ENCODE measurements at regions not wholly inside any gene's neighbourhood (a gene's known extent, or its start where the extent isn't known, plus 50 kb on each side); places are given as distances from the start of the nearest gene placed in this dataset.
A peak's percentile ranks its signal among the peaks of the same experiment; 100 is the strongest.

DNA sequence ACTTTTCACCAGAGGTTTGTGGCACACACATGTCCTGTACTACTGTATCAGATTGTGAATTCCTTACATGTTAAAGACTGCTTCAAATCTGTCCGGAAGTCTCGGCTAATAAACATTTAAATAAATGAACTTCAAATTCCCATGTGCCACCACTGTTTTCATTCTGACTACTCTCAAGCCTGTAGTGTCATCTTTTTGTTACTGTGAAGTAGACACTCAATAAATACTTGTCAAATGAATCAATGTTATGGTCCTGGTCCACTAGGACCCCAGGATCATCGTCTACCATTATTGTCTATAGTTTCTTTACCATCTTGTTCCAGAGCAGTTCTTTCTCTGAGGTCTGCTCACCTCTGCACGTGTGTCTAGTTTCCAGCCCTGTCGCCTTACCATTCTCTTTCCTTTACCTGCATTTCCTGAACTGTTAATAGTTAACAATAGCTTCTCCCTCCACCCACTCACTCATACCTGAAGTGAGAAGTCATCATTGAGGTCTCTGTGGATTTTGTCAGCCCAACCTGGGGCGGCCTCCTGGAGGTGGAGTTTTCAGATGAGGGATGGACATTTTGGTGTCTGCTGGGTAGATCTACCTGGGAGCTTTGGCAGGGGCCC, 333.0 kb downstream of the SEC14L1 start:
- Mint-ChIP-seq H3K4me3 (peak overlapping the region; percentile 60), H3K36me3 (ENCODE audit: low read depth) (peaks cover 52% of the 10 kb centered on the region), H3K9me3 (peaks cover 10% of the 10 kb centered on the region), H3K27ac (peak overlapping the region; percentile 83), H3K27me3 (no peaks in the 10 kb centered on the region), H3K4me1 (peaks cover 83% of the 10 kb centered on the region)
- intact Hi-C loops (cut with micrococcal nuclease) = loop anchor here (1.0 to 5.0 kb wide), 5 partner anchors 8 to 141 kb away; no protein-coding TSS in a partner anchor
- DNase-seq = no peak

DNA sequence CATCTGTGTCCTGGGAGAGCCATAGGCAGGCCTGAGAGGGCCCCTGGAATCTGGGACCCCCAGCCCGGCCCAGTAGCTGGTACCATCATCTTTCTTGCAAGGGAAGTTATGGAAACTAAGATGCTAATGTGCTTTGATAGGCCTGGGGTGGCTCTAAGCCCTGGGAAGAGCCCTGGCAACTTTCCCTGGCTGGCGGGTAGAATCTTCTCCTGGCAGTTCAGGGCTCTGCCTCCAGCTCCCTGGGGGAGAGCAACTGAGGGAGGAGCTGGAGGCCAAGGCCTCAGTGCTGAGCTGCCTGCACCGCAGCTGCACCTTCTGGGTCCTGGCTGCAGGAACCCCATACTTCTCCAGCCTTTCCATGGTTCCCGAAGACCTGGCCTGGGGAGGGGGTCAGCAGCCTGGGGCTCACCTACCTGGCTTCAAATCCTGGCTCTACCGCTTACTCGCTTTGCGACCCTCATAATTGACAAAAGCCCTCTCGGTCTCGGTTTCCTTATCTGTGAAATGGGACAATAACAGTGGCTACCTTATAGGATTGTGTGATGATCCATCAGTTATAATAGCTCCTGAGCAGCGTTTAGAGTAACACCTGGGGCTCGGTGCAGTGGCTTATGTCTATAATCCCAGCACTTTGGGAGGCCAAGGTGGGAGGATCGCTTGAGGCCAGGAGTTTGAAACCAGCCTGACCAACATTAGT, 333.7 kb downstream of the SEC14L1 start:
- intact Hi-C loops (cut with micrococcal nuclease) = loop anchor here (5.0 kb wide), 2 partner anchors 42 to 142 kb away; no protein-coding TSS in a partner anchor
- Mint-ChIP-seq H3K36me3 (ENCODE audit: low read depth) (peaks cover 51% of the 10 kb centered on the region), H3K27ac (peak overlapping the region; percentile 87), H3K4me1 (peaks cover 81% of the 10 kb centered on the region), H3K27me3 (no peaks in the 10 kb centered on the region), H3K9me3 (peaks cover 10% of the 10 kb centered on the region), H3K4me3 (peak overlapping the region; percentile 76)
- no peak for DNase-seq

DNA sequence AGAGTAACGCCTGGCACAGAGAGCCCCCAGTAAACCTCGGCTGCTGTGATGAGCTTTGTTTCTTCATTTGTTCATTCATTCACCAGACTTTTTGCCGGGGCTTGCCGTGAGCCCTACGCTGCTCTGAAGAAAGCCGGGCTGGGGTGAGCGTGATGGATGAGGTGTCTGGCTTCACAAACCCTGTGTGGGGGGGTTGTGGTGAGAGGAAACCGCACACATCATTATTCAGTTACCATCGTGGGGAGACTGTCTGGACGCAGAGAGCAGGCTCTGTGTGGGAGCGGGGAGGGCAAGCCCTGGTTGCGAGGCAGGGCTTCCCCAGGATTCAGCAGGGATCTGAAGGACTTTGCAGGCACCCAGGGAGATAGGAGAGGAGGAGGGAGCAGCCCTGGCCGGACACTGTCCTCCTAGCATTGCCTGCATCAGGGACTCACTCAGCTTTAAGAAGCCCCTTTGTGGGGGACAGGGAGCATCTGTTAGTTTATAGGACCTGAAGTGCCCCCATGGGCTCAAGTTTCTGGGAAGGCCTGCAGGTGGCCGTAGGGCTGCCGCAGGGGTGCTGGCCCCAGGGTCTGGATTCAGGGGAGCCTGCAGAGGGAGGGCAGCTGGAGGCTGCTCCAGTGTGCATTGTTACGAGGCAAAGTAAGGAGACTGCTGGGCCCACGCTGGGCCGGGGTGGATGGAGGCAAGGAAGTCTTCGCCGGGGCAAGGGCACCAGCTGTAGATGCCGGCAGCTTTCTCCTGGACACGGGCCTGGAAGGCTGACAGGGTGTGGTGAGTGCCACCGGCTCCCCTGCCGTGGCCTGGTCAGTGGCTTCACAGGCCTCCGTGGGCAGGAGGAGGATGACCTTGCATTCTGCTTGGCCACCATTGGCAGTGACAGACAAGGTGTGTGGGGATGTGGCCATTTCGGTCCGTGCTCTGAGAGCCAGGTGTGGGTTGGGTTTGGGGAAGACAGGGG, 334.5 kb downstream of the SEC14L1 start:
- H3K27me3 Mint-ChIP-seq = no peaks in the 10 kb centered on the region

DNA sequence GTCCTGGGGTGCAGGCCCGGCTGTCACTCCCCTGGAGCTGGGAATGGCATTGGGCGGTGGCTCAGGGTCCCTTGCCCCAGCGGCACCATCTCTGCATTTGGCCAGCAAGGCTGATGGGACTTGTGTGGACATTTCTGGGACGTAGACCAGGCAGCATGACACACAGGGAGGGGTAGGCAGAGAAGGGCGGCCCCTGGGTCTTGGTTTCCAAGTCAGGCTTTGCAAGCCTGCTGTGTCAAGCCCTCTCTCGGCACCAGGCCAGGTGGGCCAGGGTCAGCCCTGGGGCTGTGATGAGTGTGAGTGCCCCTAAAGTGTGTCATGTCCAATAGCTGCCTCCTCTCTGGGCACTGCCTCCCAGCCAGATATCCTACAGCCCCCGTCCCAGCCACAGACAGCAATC, 335.2 kb downstream of the SEC14L1 start:
- no peak overlapping the region for H3K4me3 Mint-ChIP-seq
- intact Hi-C loops (cut with micrococcal nuclease) = no loop called here
- peaks cover 67% of the 10 kb centered on the region for H3K4me1 Mint-ChIP-seq
- DNase-seq = no peak
- no peaks in the 10 kb centered on the region for H3K9me3 Mint-ChIP-seq
- peaks cover 37% of the 10 kb centered on the region for H3K36me3 Mint-ChIP-seq (ENCODE audit: low read depth)
- peak overlapping the region; percentile 34 for H3K27ac Mint-ChIP-seq
- H3K27me3 Mint-ChIP-seq = no peaks in the 10 kb centered on the region

More for the DNA sequence above, 334.5 kb downstream of the SEC14L1 start:
- peak; percentile 86 for DNase-seq
- Mint-ChIP-seq H3K27ac (peak overlapping the region; percentile 87), H3K4me3 (peak overlapping the region; percentile 76), H3K4me1 (peaks cover 74% of the 10 kb centered on the region), H3K9me3 (peaks cover 4% of the 10 kb centered on the region), H3K36me3 (ENCODE audit: low read depth) (peaks cover 45% of the 10 kb centered on the region)
- intact Hi-C loops (cut with micrococcal nuclease) = no loop called here

DNA sequence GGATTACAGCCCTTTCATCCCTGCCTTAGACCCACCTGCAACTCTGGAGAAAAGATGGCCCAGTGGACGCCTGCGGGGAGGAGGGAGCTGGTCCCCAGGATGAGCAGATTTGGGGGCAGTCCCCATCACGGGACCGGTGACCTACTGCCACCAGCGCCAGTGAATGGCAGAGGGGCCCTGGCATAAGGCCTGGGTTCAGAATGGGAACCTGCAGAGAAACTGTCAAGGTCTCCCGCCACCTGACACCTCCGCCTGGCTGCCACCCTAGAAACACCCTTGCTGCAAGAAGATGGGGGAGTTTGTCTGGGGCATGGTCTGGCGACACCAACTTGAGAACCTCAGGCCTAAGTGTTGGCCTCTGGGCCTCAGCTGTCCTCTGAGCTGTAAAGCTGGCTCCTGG, 335.7 kb downstream of the SEC14L1 start:
- intact Hi-C loops (cut with micrococcal nuclease) = no loop called here
- H3K27me3 Mint-ChIP-seq = no peaks in the 10 kb centered on the region
- H3K4me1 Mint-ChIP-seq = peaks cover 64% of the 10 kb centered on the region
- H3K4me3 Mint-ChIP-seq = no peak overlapping the region
- H3K27ac Mint-ChIP-seq = peak overlapping the region; percentile 45
- H3K9me3 Mint-ChIP-seq = no peaks in the 10 kb centered on the region
- no peak for DNase-seq
- peaks cover 35% of the 10 kb centered on the region for H3K36me3 Mint-ChIP-seq (ENCODE audit: low read depth)

DNA sequence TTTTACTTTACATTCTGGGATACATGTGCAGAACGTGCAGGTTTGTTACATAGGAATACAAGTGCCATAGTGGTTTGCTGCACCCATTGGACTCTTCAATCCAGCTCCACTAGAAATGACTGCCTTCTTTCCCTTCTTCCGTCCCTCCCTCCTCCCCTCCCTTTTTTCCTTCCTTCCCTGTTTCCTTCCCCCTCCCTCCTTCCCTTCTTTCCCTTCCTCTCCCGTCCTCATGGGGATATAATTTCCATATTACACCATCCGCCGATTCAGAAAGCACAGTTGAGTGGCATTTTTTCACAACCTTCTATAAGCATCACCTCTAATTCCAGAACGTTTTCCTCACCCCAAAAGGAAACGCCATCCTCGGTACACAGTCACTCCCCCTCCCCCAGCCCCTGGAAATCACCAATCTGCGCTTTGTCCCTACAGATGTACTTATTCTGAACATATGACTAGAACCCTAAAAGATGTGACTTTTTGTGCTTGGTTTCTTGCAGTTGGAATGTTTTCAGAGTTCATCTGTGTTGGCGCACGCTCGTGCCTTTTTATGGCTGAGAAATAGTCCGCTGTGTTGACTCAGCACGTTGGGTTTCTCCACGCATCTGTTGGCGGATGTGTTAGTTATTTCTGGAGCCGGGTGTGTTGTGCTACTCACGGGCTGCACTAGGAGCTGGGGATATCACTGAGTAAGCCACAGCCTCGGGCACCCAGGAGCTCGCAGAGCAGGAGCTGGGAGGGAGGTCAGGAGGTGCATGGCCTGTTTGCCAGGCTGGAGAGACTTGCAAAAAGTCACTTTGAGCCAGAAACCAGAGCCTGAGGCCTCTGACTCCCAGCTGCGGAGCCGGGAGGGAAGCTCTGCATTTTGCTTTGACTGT, 336.4 kb downstream of the SEC14L1 start:
- peak overlapping the region; percentile 45 for H3K27ac Mint-ChIP-seq
- peaks cover 40% of the 10 kb centered on the region for H3K36me3 Mint-ChIP-seq (ENCODE audit: low read depth)
- no peak for DNase-seq

DNA sequence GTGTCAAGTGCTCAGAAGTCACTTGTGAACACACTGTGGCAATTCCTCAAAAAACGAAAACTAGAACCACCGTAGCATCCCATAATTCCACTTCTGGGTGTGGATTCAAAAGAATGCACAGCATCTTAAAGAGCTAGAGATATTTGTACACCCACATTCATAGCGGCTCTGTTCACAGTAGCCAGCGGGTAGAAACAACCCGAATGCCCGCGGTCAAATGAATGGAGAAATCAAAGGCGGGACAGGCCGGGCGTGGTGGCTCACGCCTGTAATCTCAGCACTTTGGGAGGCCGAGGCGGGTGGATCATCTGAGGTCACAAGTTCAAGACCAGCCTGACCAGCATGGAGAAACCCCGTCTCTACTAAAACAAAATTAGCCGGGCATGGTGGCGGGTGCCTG, 337.5 kb downstream of the SEC14L1 start:
- H3K4me1 Mint-ChIP-seq = peaks cover 47% of the 10 kb centered on the region
- intact Hi-C loops (cut with micrococcal nuclease) = no loop called here
- no peak overlapping the region for H3K27ac Mint-ChIP-seq

More for the DNA sequence above, 336.4 kb downstream of the SEC14L1 start:
- intact Hi-C loops (cut with micrococcal nuclease) = no loop called here
- Mint-ChIP-seq H3K27me3 (no peaks in the 10 kb centered on the region), H3K9me3 (no peaks in the 10 kb centered on the region), H3K4me1 (peaks cover 58% of the 10 kb centered on the region), H3K4me3 (no peak overlapping the region)

DNA sequence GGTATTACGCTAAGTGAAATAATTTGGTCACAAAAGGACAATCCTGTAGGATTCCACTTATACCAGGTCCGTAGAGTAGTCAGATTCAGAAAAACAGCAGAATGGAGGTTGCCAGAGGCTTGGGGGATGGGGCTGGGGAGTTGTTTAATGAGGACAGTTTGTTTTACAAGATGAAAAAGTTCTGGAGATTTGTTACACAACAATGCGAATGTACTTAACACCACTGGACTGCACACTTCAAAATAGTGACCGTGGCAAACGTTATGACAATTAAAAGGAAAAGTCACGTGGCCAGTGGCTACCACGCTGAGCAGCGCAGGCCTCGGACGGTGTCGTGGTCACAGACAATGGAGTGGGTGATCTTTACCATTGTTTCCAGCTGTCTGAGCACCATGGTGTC, 338.1 kb downstream of the SEC14L1 start:
- Mint-ChIP-seq H3K27me3 (no peaks in the 10 kb centered on the region), H3K4me1 (peaks cover 44% of the 10 kb centered on the region), H3K4me3 (no peak overlapping the region), H3K9me3 (no peaks in the 10 kb centered on the region), H3K27ac (peak overlapping the region; percentile 66), H3K36me3 (ENCODE audit: low read depth) (peaks cover 33% of the 10 kb centered on the region)
- intact Hi-C loops (cut with micrococcal nuclease) = no loop called here
- no peak for DNase-seq

More for the DNA sequence above, 337.5 kb downstream of the SEC14L1 start:
- no peak overlapping the region for H3K4me3 Mint-ChIP-seq
- H3K36me3 Mint-ChIP-seq (ENCODE audit: low read depth) = peaks cover 38% of the 10 kb centered on the region
- no peaks in the 10 kb centered on the region for H3K27me3 Mint-ChIP-seq
- no peak for DNase-seq
- no peaks in the 10 kb centered on the region for H3K9me3 Mint-ChIP-seq

DNA sequence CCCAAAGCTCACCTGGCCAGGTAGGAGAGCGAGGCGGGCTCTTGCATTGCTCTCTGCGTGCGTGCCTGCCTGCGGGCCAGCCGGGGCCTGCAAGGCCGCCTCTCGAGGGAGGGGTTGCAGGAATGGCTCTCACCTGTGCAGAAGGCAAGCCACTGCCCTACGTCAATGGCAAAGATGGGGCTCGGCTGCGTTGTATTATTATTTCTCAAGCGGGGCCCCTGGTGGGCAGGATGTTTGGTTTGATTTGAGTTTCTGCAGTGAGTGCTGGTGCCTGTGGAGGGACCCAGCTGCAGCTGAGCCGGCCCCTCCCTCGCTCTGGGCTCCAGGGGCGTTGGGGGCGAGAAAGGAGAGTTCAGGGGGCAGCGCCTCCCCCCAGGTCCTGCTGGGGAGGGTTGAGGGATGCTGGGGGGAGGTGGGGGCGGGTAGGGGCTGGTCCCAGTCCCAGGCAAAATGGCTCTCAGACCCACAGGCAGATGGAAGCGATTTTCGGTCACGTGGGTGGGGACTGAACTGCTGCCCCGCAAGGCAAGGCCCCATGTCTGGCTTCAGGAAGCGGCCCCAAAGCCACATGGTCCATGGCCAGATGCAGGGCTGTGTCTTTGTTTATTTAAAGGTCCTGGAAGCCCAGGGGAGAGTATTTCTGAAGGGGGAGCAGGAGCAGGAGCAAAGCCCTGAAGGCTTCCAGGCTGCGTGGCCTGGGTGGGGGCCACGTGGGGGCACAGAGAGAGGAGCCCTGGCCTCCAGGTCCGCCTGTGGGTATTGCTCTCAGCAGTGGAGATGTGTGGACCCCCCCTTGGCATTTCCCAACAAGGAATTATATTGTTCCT, 338.8 kb downstream of the SEC14L1 start:
- Mint-ChIP-seq H3K4me3 (no peak overlapping the region), H3K27ac (peak overlapping the region; percentile 45), H3K27me3 (no peaks in the 10 kb centered on the region), H3K36me3 (ENCODE audit: low read depth) (peaks cover 32% of the 10 kb centered on the region), H3K9me3 (no peaks in the 10 kb centered on the region), H3K4me1 (peaks cover 37% of the 10 kb centered on the region)
- DNase-seq = no peak
- intact Hi-C loops (cut with micrococcal nuclease) = no loop called here

DNA sequence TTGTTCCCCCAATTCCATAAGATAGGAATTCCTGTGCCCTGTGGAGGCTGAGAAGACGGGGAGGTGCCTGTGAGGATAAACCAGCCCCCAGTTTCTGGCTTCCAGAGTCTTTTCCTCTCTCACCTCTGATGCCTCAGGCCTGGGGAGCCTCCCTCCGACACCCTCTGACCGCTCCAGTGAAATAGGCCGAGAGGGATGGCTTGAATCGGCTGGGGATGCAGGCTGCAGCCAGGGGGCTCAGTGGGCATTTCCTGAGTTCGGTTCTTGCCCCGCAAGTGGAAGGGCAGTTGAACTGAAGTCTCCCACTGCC, 339.4 kb downstream of the SEC14L1 start:
- DNase-seq = no peak
- no peaks in the 10 kb centered on the region for H3K27me3 Mint-ChIP-seq
- peaks cover 29% of the 10 kb centered on the region for H3K36me3 Mint-ChIP-seq (ENCODE audit: low read depth)
- intact Hi-C loops (cut with micrococcal nuclease) = no loop called here
- no peak overlapping the region for H3K27ac Mint-ChIP-seq
- no peaks in the 10 kb centered on the region for H3K9me3 Mint-ChIP-seq
- peaks cover 32% of the 10 kb centered on the region for H3K4me1 Mint-ChIP-seq
- no peak overlapping the region for H3K4me3 Mint-ChIP-seq

DNA sequence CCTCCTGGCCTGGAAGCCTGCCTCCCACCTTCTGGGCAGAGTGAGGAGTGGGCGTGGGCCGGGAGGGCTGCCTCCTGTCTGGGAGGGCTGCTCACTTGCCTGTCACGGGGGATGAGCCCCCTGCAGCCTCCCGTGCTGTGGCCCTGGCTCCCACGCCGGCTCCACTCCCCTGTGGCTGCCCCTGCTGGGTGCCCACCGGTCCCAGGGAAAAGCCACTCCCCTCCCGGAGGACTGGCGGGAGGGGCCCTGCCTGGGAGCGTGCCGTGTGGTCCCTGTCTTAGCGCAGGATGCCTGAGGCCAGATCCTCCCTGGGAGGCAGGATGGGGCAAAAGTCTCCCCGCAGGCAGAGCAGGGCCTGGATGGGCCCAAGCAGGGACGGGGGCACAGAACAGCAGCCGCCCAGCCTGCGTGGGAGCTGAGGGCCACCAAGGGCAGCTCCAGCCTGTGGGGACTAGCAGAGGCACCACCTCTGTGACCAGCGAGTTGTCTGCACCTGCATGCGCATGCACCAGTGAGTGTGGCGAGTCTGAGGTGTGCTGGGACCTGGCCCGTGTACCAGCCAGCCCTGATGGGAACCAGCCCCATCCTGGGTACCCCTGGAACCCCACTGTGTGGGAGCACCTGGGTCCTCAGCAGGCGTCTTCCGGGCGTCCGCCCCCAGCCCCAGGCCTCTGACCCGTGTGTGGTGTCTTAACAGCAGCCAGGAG, 339.9 kb downstream of the SEC14L1 start:
- no peaks in the 10 kb centered on the region for H3K27me3 Mint-ChIP-seq
- peaks cover 29% of the 10 kb centered on the region for H3K36me3 Mint-ChIP-seq (ENCODE audit: low read depth)
- H3K9me3 Mint-ChIP-seq = no peaks in the 10 kb centered on the region
- no peak overlapping the region for H3K27ac Mint-ChIP-seq
- H3K4me1 Mint-ChIP-seq = peaks cover 27% of the 10 kb centered on the region
- no peak overlapping the region for H3K4me3 Mint-ChIP-seq
- intact Hi-C loops (cut with micrococcal nuclease) = no loop called here
- no peak for DNase-seq

All from activated CD4-positive, alpha-beta T cell treated with anti-CD3 and anti-CD28 coated beads, Interleukin-2, amount 10 ng/mL, durations not matched to agents 24 days and 14 days (primary cell).